ENCODE measurements at regions not wholly inside any gene's neighbourhood (a gene's known extent, or its start where the extent isn't known, plus 50 kb on each side); places are given as distances from the start of the nearest gene placed in this dataset.

GRCh38 chr12:53811606-53812005 is 59.8 kb upstream of the CISTR start:
- DNase-seq (ENCODE audit: low spot score in 2 of 2), result no peak
- H3K27me3 ChIP-seq, result peaks cover 23% of the 10 kb centered on the region
- H3K36me3 ChIP-seq, result no peaks in the 10 kb centered on the region
- no peak overlapping the region for H3K4me3 ChIP-seq
- no peak for TF ChIP-seq CTCF (IDR thresholded peaks at IDR 0.05)
- no peak for TF ChIP-seq POLR2AphosphoS5 (IDR thresholded peaks at IDR 0.05)
- TF ChIP-seq POLR2A (IDR thresholded peaks at IDR 0.05), result no peak
- no peak for TF ChIP-seq EP300 (IDR thresholded peaks at IDR 0.05)
- H3K27ac ChIP-seq, result no peak overlapping the region
- peaks cover 3% of the 10 kb centered on the region for H3K4me1 ChIP-seq
- H3K9me3 ChIP-seq, result no peaks in the 10 kb centered on the region
- WGBS, result 79% methylated on average over 8 of the region's 8 CpGs

- 59% methylated on average over 4 of the region's 4 CpGs for WGBS
Measured at GRCh38 chr12:53816360-53817020, 64.7 kb upstream of the CISTR start.

GRCh38 chr12:53817021-53817389 is 65.2 kb upstream of the CISTR start:
- Histone ChIP-seq H3K27me3 (peaks cover 26% of the 10 kb centered on the region), H3K4me3 (no peak overlapping the region), H3K9me3 (no peaks in the 10 kb centered on the region), H3K27ac (no peak overlapping the region), H3K36me3 (no peaks in the 10 kb centered on the region), H3K4me1 (peaks cover 4% of the 10 kb centered on the region)
- no peak for DNase-seq (ENCODE audit: low spot score in 2 of 2)
- TF ChIP-seq EP300 (IDR thresholded peaks at IDR 0.05) (no peak), POLR2AphosphoS5 (IDR thresholded peaks at IDR 0.05) (no peak), POLR2A (IDR thresholded peaks at IDR 0.05) (no peak), CTCF (IDR thresholded peaks at IDR 0.05) (no peak)

More at GRCh38 chr12:53816360-53817020, 64.7 kb upstream of the CISTR start:
- Histone ChIP-seq H3K4me1 (peaks cover 4% of the 10 kb centered on the region), H3K9me3 (no peaks in the 10 kb centered on the region), H3K4me3 (no peak overlapping the region), H3K27ac (no peak overlapping the region), H3K36me3 (no peaks in the 10 kb centered on the region), H3K27me3 (peaks cover 27% of the 10 kb centered on the region)
- no peak for TF ChIP-seq POLR2A (IDR thresholded peaks at IDR 0.05)
- no peak for TF ChIP-seq POLR2AphosphoS5 (IDR thresholded peaks at IDR 0.05)
- no peak for TF ChIP-seq EP300 (IDR thresholded peaks at IDR 0.05)
- TF ChIP-seq CTCF (IDR thresholded peaks at IDR 0.05), result no peak
- no peak for DNase-seq (ENCODE audit: low spot score in 2 of 2)

- WGBS, result 53% methylated on average over 3 of the region's 3 CpGs
- peaks cover 4% of the 10 kb centered on the region for H3K4me1 ChIP-seq
- no peaks in the 10 kb centered on the region for H3K36me3 ChIP-seq
- no peaks in the 10 kb centered on the region for H3K9me3 ChIP-seq
- no peak for DNase-seq (ENCODE audit: low spot score in 2 of 2)
- TF ChIP-seq CTCF (IDR thresholded peaks at IDR 0.05) (no peak), POLR2AphosphoS5 (IDR thresholded peaks at IDR 0.05) (no peak), POLR2A (IDR thresholded peaks at IDR 0.05) (no peak), EP300 (IDR thresholded peaks at IDR 0.05) (no peak)
- H3K4me3 ChIP-seq, result no peak overlapping the region
- H3K27me3 ChIP-seq, result peaks cover 19% of the 10 kb centered on the region
- H3K27ac ChIP-seq, result no peak overlapping the region
Measured at GRCh38 chr12:53820514-53821306, 68.9 kb upstream of the CISTR start.

- 67% methylated on average over 9 of the region's 9 CpGs for WGBS
- H3K9me3 ChIP-seq, result no peaks in the 10 kb centered on the region
- peak in 1 of 2 donors; percentile 3 for DNase-seq (ENCODE audit: low spot score in 2 of 2)
- no peak for TF ChIP-seq CTCF (IDR thresholded peaks at IDR 0.05)
- no peak for TF ChIP-seq POLR2AphosphoS5 (IDR thresholded peaks at IDR 0.05)
- no peak for TF ChIP-seq EP300 (IDR thresholded peaks at IDR 0.05)
- TF ChIP-seq POLR2A (IDR thresholded peaks at IDR 0.05), result no peak
- no peaks in the 10 kb centered on the region for H3K36me3 ChIP-seq
- H3K27ac ChIP-seq, result no peak overlapping the region
- H3K4me1 ChIP-seq, result no peaks in the 10 kb centered on the region
- no peak overlapping the region for H3K4me3 ChIP-seq
- peaks cover 5% of the 10 kb centered on the region for H3K27me3 ChIP-seq
Measured at GRCh38 chr12:53824001-53824712, 72.4 kb upstream of the CISTR start.

Data from suprapubic skin (tissue), 4 donors.